Activated CD8-positive, alpha-beta memory T cell treated with anti-CD3 and anti-CD28 coated beads for 36 hours (primary cell): ENCODE measurements at regions not wholly inside any gene's neighbourhood (a gene's known extent, or its start where the extent isn't known, plus 50 kb on each side); places are given as distances from the start of the nearest gene placed in this dataset.
"Not testable (repeated sequence)": the region's sequence is repeated elsewhere in the genome, so short reads cannot be mapped to it uniquely, and the experiment has no call there.

Experiments
- CTCF ChIA-PET: fragments of 350-600 bp; sonication (Branson Sonifier 250); formaldehyde crosslinking; loops from one replicate; lab custom pipeline; 2021; ENCODE audit warnings: antibody characterized with exemption; lab: Charles Lee
- POLR2A ChIA-PET: fragments of 350-600 bp; sonication (Branson Sonifier 250); formaldehyde crosslinking; loops from one replicate; lab custom pipeline; 2021; ENCODE audit warnings: antibody characterized with exemption; lab: Charles Lee

GRCh38 chr4:188956566-188956965 is 817.3 kb downstream of the TRIML1 start:
- POLR2A ChIA-PET: no interaction called here
- CTCF ChIA-PET: no interaction called here

GRCh38 chr4:188958346-188958745 is 819.1 kb downstream of the TRIML1 start:
- ChIA-PET CTCF (no interaction called here), POLR2A (no interaction called here)

DNA sequence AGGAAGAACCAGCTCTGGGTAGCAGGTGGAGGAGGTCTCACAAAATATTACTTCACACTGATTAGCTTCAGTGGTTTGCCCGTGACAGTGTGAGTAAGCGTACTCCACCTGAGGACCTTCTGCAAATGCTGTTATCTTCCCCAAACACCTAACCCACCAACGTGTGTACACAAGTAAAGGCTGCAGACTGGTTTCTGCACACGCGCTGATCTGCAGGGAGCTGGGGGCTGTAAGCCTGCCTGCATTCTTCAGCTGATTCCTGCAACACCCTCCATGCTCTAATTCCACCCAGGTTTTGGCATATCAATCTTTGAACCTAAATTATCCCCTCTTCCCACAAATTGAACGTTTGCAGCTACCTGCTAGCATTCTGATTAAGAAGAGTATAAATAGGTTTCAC is 820.2 kb downstream of the TRIML1 start:
- CTCF ChIA-PET: no interaction called here
- POLR2A ChIA-PET: no interaction called here

DNA sequence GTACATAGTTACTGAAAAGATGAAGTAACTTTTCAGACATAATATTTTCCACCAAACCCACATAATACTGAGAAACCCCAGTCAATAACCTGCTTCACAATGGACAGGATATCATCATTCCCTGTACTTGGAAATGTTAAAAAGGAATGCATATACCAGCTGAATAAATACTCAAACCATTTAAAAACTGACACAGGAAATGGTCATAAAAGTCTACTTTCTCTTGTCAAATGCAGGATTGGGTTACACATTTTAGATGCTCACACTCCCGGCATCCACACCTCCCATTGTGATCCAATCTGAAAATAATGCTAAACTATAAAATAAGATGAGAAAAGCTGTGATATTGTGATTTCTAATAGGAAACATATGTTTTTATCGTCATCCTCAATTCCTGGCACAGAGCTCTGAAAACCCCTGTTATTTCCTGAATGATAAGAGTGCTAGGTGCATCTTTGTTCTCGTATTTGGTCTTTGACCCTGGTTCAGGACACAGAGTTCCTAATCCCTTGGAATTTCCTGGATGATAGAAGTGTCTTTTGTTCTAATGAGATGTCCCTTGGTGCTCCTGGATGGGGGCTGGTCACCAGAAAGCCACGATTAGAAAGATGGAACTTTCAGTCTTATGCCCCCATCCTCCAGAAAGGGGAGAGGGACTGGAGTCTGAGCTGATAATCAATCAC is 821.3 kb downstream of the TRIML1 start:
- ChIA-PET CTCF (no interaction called here), POLR2A (no interaction called here)

DNA sequence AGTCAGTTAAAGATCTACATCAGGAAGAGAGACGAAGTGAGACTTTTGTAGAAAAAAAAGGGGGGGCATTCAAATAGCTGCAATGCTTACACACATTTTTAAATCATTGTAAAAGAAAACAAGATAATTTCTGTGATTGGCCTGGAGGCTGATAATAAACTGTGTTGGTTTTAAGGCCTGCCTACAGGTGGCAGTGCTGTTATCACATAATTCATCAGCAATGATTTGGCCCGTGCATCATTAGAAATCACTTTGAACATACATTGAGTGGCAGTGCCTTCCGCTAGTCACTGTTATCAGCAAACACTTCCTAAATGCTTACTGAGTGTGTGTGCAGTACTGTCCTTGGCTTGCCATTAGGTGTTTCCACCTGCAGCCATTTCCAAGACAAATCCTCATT is 831.9 kb downstream of the TRIML1 start:
- ChIA-PET CTCF (no interaction called here), POLR2A (no interaction called here)

- POLR2A ChIA-PET: no interaction called here
Measured at GRCh38 chr4:188975271-188975670, 836.0 kb downstream of the TRIML1 start.

DNA sequence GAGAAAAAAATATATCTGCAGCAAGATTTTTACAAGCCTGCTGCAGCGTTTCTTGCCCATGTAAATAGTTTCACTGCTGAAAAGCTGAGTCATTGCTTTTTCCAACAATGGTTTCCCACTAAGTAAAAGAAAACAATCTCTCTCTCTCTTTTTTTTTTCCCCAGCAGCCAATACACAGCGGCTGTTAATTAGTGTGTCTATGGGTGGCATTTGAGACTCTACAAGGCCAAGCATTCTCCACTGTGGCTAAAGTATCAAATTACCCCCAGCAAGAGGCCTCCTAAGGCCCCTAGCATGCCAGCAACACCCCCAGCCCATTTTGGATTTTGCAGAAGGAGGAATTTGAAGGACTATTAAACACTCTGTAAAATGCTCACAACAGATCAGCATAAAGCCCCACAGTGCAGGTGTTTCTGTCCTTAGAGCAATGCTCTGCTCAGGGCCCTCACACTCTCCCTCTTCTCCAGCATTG is 837.4 kb downstream of the TRIML1 start:
- ChIA-PET POLR2A (no interaction called here), CTCF (no interaction called here)

More at GRCh38 chr4:188975271-188975670, 836.0 kb downstream of the TRIML1 start:
- CTCF ChIA-PET: no interaction called here

GRCh38 chr4:188977232-188977631 is 838.0 kb downstream of the TRIML1 start:
- POLR2A ChIA-PET, CTCF ChIA-PET: not testable (repeated sequence)

GRCh38 chr4:188984518-188984917 is 845.3 kb downstream of the TRIML1 start:
- ChIA-PET POLR2A (no interaction called here), CTCF (no interaction called here)

DNA sequence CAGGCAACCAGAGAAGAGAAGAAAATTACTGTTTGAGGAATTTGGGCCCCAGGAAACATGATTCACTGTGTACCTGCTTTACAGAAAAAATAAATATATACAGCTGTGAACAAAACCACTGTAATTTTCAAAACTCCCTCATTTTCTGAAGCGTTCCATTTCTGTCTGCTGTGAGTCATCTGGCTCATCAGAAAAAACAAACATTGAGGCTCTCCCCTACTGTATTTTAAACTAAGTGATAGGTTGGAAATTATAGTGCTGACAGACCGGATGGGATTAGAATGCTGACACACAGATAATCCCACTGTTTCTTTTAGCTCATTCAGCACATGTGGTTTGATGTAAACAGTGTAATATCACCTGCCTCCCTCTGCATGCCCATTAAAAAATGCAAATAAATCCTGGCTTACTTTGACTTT is 847.0 kb downstream of the TRIML1 start:
- ChIA-PET POLR2A (no interaction called here), CTCF (no interaction called here)

GRCh38 chr4:188987011-188987410 is 847.8 kb downstream of the TRIML1 start:
- CTCF ChIA-PET: no interaction called here
- POLR2A ChIA-PET: no interaction called here

DNA sequence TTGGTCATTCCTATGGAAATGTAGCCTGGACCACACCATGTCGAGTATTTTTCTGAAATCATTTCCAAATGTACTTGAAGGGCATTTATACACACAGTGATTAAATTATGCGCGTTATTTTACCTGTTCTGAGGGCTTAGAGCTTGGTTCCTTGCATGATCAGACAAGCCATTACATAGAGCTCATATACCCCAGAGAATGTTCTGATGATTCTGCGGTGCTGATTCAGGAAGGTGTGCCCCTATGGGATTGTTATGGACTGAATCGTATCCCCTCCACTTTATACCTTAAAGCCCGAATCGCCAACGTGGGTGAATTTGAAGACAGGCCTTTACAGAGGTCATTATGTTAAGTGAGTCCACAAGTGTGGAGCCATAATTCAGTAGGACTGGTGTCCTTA is 848.9 kb downstream of the TRIML1 start:
- ChIA-PET CTCF (no interaction called here), POLR2A (no interaction called here)

- ChIA-PET CTCF (no interaction called here), POLR2A (no interaction called here)
Measured at GRCh38 chr4:188989371-188989770, 850.1 kb downstream of the TRIML1 start.

GRCh38 chr4:188992706-188993105 is 853.5 kb downstream of the TRIML1 start:
- POLR2A ChIA-PET: no interaction called here

GRCh38 chr4:188993871-188994270 is 854.6 kb downstream of the TRIML1 start:
- CTCF ChIA-PET: no interaction called here
- POLR2A ChIA-PET: no interaction called here

More at GRCh38 chr4:188992706-188993105, 853.5 kb downstream of the TRIML1 start:
- CTCF ChIA-PET: no interaction called here

- CTCF ChIA-PET: no interaction called here
Measured at GRCh38 chr4:189001283-189001970, 862.2 kb downstream of the TRIML1 start.

DNA sequence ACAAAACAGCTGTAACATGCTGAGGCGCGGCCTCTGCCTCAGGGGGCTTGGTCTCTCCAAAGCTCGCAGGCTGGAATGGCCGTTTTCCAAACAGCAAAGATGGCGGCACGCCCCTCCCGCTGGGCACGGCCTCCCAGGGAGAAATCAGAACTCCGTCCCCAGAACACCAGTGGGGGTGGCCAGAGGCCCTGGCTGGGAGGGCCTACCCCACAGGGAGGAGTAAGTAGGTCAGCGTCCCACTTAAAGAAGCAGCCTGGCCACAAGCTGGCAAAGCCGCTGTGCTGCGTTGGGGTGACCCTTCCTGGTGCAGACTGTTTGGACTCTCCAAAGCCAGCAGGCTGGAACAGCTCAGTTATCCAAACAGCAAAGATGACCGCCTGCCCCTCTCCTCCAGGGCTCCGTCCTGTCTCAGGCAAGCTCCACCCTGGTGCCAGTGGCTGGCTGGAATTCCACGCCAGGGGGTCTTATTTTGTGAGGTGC is 862.8 kb downstream of the TRIML1 start:
- POLR2A ChIA-PET: no interaction called here
- CTCF ChIA-PET: no interaction called here

More at GRCh38 chr4:189001283-189001970, 862.2 kb downstream of the TRIML1 start:
- POLR2A ChIA-PET: no interaction called here

DNA sequence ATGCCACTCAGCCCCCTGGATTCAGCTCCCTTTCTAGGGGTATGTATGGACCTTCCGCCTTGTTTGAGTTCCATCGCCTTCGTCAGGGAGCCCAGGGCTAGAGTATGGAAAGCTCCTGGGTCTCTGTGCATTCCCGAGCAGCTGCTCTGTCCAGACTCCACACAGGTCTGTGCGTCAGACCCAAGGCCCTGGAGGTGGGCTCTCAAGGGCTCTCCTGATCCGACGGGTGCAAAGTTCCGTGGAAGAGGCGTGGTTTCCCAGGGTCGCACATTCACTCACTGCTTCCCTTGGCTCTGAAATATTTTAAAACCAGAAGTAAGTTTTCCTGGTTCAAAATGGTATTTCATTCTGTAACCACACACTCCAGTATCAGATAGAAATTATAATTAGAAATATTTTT is 863.2 kb downstream of the TRIML1 start:
- ChIA-PET CTCF (no interaction called here), POLR2A (no interaction called here)

- CTCF ChIA-PET, POLR2A ChIA-PET: not testable (repeated sequence)
Measured at GRCh38 chr4:189010452-189011217, 871.4 kb downstream of the TRIML1 start.

DNA sequence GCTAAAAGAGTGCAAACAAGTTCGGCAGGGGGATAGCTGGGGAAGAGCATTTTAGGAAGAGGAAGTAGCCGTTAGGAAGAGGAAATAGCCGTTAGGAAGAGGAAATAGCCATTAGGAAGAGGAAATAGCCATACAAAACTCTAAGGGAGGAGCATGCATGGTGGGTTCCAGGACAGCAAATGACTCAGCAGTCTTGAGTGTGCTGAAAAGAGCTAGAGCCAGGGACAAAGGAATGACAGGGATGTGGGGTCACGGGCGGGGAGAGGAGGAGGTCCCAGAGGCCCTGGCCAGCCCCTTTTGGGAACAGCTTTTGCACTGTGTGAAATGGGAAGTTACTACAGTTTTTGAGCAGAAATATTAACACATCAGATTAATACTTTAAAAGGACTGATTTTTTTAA is 882.6 kb downstream of the TRIML1 start:
- ChIA-PET CTCF (no interaction called here), POLR2A (no interaction called here)
